ENCODE measurements at regions not wholly inside any gene's neighbourhood (a gene's known extent, or its start where the extent isn't known, plus 50 kb on each side); places are given as distances from the start of the nearest gene placed in this dataset.

GRCh38 chr13:110008816-110009215, 222.4 kb upstream of the IRS2 start:
- no peak for TF ChIP-seq EZH2 (IDR thresholded peaks at IDR 0.05; ENCODE audit: insufficient read depth, poor library complexity, severe bottlenecking)
- no peak for TF ChIP-seq EZH2phosphoT487 (IDR thresholded peaks at IDR 0.05; ENCODE audit: insufficient read depth, low read depth)

All from GM23248 (cell line).